HG03571 (cell line): ENCODE measurements at regions not wholly inside any gene's neighbourhood (a gene's known extent, or its start where the extent isn't known, plus 50 kb on each side); places are given as distances from the start of the nearest gene placed in this dataset.

ENCODE experiments used
- ATAC-seq: cut with Tn5 transposase; IDR thresholded peaks from one replicate; pipeline ENCODE4 v1.9.1; 2021; ENCODE audit not compliant: unreplicated experiment

GRCh38 chr13:74045583-74045982, 88.6 kb downstream of the KLF12 start:
- ATAC-seq, result no peak

DNA sequence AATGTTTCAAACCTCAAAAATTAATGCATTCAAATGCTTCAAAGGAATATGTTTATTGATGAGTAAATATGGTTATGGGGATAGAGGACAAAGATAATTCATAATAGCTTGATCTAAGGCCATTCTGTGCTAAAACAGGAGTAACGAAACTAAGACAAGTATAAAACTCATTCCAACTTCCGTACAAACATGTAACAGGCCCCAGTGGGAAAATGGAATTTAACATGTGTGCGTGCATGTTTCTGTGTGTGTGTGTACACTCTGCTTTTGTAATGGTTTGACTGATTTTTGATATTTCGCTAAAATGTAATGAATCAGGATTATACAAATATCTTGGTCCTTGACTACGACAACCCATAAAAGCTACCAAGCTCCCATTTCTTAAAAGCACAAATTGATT, 91.0 kb downstream of the KLF12 start:
- ATAC-seq, result no peak

DNA sequence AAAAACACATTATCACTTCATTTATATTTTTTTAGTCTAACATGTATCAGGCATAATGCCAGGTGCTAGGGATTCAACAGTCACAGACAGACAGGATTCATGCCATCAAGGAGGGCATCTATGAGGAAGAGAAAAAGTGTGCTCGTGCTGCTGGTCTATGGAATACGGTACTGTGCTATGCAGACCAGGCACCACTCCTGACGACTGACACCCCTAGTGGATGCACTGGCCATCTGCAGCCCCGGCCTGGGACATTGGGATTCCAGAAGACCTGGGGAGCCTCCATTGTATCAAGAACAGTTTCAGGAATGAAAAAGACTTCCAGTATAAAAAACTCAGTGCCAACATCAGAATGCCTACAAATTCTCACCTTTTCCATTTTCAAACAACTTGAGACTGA, 94.0 kb downstream of the KLF12 start:
- ATAC-seq, result peak; percentile 90

GRCh38 chr13:74039667-74040066, 94.5 kb downstream of the KLF12 start:
- no peak for ATAC-seq

- ATAC-seq, result no peak
These were observed 95.0 kb downstream of the KLF12 start for GRCh38 chr13:74039154-74039553.

DNA sequence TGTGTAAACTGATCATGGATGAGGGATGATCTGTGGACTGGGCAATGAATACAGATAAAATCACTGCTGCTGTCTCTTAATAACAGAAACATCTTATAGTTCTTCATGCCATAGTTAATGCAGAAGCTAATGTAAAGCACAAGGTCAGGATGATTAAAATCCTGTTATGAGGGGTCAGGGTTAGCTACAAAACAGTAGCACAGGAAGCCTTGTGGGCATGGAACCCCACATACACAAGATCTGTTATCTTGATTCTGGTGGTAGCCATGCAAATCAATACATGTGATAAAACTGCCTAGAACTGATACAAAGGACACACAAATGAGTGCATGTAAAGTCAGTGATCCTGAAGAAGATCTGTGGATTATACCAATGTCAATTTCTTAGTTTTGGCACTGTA, 96.4 kb downstream of the KLF12 start:
- no peak for ATAC-seq

DNA sequence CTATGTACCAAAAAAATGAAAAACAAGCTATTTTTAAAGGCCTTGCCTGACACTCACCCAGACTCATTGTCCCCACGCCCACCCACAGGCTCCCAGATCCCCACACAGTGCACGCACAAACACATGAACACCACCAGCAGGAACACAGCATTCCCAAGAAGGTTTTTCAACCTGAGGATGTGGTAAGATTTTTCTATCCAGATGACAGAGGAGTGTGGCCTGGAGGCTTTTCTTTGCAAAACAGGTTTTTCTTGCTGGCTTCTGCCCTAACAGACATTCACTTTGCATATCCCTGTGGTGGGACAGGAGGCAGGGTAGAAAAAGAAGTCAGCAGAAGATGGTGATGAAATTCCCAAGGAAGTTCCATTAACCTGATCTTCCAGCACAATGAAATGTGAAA, 97.8 kb downstream of the KLF12 start:
- ATAC-seq, result no peak

DNA sequence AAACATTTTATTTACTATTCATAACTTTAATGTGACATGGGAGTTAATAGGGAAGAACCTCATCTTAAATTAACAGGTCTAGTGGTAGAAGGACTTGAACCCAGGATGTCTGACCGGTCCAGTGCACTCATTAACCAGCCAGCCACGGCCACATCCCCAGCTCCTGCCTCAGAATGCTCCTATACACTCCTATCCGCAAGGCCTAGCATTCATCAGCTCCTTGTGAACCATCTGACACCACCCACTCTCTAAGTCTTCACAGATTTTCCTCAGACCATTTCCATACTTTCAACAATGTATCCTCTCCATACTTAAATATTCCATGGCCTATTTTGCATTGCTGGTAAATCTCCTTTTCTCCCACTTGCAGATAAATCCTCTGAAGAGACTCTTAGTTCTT, 98.3 kb downstream of the KLF12 start:
- no peak for ATAC-seq

GRCh38 chr13:74032325-74032724, 101.9 kb downstream of the KLF12 start:
- no peak for ATAC-seq

DNA sequence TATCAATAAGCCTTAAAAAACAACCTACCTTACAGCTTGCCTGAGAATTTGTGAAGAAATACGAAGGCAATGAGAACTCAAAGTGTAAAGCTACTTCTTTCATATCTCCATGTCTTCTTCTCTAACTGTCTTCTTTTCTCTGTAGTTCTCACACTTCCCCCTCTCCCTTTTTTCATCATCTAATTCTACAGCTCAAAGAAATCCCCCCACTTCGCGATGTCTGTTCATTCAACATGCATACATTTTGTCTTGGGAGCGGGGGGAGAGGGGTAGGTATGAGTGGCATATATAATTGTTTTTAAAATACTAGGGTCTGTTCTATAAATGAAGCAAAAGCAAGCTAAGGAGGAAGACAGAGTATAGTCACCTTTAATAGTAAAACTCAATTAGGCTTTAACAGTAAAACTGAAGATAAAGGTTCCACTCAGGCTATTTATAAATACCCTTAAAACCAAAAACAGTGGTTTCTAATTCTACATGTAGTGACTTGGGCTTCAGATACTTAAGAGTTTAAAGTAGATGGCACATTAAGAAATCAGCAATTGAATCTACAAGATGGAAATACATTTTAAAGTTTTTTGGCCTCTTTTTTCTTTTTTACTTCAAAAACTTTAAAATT, 106.9 kb downstream of the KLF12 start:
- ATAC-seq, result peak; percentile 40

DNA sequence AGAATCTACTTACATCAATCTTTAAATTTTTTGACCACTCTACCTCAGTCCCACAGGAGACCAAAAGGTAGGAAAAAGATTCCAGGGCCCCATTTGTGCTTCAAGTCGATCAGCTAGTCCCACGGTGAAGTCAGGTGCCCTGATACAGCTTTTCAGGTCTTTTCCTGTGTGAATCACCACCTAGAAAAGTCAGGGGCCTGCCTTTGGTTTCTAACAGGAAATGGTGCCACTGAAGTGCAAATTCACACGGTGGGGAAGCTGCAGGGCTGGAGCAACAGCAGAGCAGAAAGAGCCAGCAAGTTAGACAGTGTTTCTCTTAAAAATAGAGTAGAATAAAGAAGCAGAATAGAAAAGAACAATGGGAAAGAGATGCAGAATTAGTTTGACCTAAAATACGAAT, 107.5 kb downstream of the KLF12 start:
- peak; percentile 93 for ATAC-seq

DNA sequence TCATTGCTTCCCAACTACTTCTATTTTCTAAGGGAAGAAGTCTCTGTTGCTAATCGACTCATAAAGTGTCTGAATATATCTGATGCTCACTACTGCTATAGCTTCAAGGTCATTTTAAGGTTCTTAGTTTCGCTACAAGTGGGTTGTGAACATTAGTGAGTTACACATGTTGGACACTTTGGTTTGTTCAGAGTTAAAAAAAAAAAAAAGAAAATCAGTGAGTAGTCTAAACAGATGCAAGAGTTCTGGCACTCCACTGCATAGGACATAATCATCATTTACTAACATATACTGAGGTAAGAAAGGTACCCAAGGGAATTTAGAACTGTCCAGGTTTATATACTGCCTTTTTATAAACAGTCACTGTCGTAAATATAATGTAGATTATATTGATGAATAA, 108.8 kb downstream of the KLF12 start:
- ATAC-seq, result no peak

DNA sequence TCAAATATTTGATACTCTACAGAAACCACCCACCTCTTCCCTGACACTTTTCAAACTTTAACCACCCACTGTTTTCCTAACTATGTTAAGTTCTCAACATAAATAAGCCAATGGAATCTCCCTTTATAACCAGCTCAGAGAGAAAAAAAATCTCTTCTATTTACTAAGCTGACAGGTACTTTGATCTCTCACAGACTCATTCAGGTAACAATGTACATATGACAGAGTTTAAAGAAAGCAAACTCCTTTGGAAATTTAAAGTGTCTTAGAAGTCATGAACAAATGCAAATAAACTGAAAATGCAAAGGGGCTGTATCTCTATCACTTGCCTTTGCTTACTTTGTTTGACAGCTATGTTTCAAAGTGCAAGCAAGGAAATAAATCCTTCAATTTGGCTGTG, 109.3 kb downstream of the KLF12 start:
- no peak for ATAC-seq

- ATAC-seq, result no peak
These were observed 109.9 kb downstream of the KLF12 start for GRCh38 chr13:74024314-74024713.

DNA sequence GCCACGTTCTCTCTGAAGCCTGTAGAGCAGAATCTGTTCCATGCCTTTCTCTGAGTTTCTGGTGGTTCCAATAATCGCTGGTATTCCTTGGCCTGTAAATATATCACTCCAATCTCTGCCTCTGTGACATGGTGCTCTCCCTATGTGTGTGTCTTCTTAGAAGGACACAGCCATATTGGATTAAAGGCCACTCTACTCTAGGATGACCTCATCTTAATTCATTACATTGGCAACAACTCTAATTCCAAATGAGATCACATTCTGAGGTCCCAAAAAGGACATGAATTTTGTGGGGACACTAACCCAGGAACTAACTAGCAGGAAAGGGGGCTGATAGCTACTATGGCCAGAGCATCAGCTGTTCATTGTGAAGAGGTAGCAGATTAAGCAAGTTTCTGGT, 110.7 kb downstream of the KLF12 start:
- no peak for ATAC-seq

DNA sequence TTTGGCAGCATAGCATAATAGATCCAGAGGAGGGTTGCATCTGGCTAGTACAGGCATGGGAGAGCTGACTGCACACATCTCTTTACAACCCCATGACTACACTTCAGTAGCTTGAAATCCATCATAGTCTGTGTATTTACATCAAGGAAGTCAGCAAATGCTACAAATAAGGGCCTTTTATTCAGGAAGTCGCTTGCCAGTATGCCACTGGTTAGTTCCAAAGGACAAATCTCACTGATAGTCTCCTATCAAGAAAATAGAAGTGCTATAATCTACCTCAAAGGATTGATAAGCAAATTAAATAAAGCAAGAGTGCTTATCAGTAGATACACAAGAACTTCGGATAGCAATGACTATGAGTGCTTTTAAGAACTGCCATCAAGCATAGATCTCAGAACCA, 112.7 kb downstream of the KLF12 start:
- ATAC-seq, result no peak

DNA sequence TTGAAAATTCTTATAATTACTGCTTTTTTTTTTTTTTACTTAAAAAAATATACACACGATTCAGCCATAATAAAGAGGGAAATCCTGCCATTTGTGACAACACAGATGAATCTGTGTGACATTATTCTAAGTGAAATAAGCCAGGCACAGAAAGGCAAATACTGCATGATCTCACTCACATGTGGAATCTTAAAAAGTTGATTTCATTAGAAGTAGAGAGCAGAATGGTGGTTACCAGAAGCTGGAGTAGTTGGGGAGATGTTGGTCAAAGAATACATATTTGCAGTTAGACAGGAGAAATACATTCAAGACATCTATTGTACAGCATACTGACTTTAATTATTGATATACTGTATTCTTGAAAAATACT, 116.2 kb downstream of the KLF12 start:
- ATAC-seq, result no peak

- ATAC-seq, result peak; percentile 80
These were observed 116.7 kb downstream of the KLF12 start for GRCh38 chr13:74017301-74018061.

- no peak for ATAC-seq
These were observed 119.1 kb downstream of the KLF12 start for GRCh38 chr13:74015137-74015536.

- no peak for ATAC-seq
These were observed 125.0 kb downstream of the KLF12 start for GRCh38 chr13:74009100-74009668.

DNA sequence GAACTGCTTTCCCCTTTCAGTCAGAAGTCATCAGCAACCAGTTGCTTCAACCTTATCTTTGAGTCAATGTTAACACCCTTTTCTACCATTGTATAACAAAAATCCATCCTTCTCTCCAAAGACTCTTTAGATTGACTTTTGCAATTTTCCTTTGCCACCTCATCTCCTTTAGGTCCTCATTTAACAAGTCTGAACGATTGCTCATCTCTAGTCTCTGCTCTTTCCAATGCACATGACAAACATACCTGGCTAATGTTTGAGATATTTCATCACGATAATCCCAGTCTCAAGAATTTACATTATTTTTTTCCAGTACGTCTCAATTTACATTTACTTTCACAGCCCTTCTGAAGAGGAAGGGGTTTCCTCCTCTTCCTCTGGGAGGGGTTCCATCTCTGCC, 127.5 kb downstream of the KLF12 start:
- ATAC-seq, result no peak

GRCh38 chr13:74005320-74006157, 128.7 kb downstream of the KLF12 start:
- ATAC-seq, result no peak
